Activated CD4-positive, alpha-beta memory T cell treated with anti-CD3 and anti-CD28 coated beads, Interleukin-2, amount 10 ng/mL, durations not matched to agents 7 days and 5 days (primary cell): ENCODE measurements at regions not wholly inside any gene's neighbourhood (a gene's known extent, or its start where the extent isn't known, plus 50 kb on each side); places are given as distances from the start of the nearest gene placed in this dataset.

ENCODE experiments used
- CTCF ChIA-PET: fragments of 350-600 bp; sonication (Branson Sonifier 250); formaldehyde crosslinking; loops from one replicate; lab custom pipeline; 2021; ENCODE audit warnings: antibody characterized with exemption, inconsistent platforms; lab: Charles Lee
- POLR2A ChIA-PET: fragments of 350-600 bp; sonication (Branson Sonifier 250); formaldehyde crosslinking; loops from one replicate; lab custom pipeline; 2021; ENCODE audit warnings: antibody characterized with exemption; lab: Charles Lee
- DNase-seq: peaks from one replicate; pipeline ENCODE4 v3.0.0-alpha.2; 2020
- H3K27ac Mint-ChIP-seq: one replicate; pipeline ENCODE4 v1.8.0; 2021; ENCODE audit warnings: mild to moderate bottlenecking, mixed read lengths
- H3K27me3 Mint-ChIP-seq: one replicate; pipeline ENCODE4 v1.8.0; 2021; ENCODE audit warnings: mixed read lengths
- H3K36me3 Mint-ChIP-seq: one replicate; pipeline ENCODE4 v1.8.0; 2021; ENCODE audit warnings: low read depth, mixed read lengths
- H3K4me1 Mint-ChIP-seq: one replicate; pipeline ENCODE4 v1.8.0; 2021; ENCODE audit warnings: mixed read lengths
- H3K4me3 Mint-ChIP-seq: one replicate; pipeline ENCODE4 v1.8.0; 2021; ENCODE audit warnings: mild to moderate bottlenecking, mixed read lengths
- H3K9me3 Mint-ChIP-seq: one replicate; pipeline ENCODE4 v1.8.0; 2021; ENCODE audit warnings: mixed read lengths

DNA sequence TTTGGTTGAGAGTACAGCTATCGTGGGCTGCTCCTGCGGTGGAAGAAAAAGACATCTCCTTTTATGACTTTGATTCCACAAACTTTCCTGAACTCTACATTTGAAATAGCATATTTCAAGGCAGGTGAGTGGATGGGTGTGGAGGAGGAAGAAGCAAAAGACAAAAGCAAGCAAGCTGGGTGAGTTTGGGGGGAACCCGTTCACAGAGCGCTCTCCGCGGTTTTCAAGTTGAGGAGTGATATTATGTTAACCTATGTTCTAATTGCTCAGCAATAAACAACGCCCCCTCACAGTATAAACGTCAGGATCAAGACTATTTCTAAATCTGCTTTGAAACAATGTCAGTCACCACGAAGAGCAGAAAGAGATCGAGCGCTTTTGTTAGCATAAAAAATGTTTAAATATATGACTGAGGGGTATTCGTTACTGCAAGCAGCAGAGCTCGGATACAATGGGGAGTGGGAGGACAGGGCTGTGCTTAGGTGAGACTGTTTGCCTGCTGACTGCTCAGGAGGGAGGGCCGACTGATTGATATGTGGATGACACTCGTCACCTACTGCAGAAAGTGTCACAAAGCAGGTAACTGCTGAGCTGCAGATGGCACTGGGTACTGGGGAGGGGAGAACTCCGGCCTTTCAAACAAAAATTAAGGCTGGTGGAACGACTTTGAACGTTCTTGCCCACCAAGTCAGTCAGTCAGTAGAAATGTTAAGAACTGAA, 236.5 kb downstream of the DRD1 start:
- no peak overlapping the region for H3K4me3 Mint-ChIP-seq
- ChIA-PET POLR2A (no interaction called here), CTCF (no interaction called here)
- no peak overlapping the region for H3K27ac Mint-ChIP-seq
- DNase-seq, result no peak
- no peaks in the 10 kb centered on the region for H3K9me3 Mint-ChIP-seq
- no peaks in the 10 kb centered on the region for H3K4me1 Mint-ChIP-seq
- no peaks in the 10 kb centered on the region for H3K36me3 Mint-ChIP-seq
- H3K27me3 Mint-ChIP-seq, result peaks cover 18% of the 10 kb centered on the region

DNA sequence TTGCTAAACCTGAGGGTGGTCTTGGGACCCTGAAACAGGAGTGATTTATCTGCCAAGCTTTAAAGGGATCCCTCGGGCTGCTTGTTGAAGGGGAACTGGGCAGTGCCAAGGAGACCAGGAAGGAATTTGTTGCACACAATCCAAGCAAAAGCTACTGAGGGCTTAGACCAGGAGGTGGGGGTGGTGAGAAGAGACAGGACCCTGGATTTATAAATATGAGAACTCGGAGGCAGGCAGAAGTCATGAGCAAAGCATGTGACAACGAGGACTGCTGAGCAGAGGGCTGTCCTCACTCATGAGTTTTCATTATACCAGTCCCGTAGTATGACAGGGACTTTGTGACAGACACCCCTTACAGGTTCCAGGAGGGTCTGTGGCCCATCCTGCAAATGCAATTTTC, 237.3 kb downstream of the DRD1 start:
- CTCF ChIA-PET, result no interaction called here
- Mint-ChIP-seq H3K27ac (no peak overlapping the region), H3K4me1 (no peaks in the 10 kb centered on the region), H3K4me3 (no peak overlapping the region), H3K36me3 (no peaks in the 10 kb centered on the region), H3K27me3 (peaks cover 18% of the 10 kb centered on the region), H3K9me3 (no peaks in the 10 kb centered on the region)
- POLR2A ChIA-PET, result no interaction called here
- DNase-seq, result no peak

DNA sequence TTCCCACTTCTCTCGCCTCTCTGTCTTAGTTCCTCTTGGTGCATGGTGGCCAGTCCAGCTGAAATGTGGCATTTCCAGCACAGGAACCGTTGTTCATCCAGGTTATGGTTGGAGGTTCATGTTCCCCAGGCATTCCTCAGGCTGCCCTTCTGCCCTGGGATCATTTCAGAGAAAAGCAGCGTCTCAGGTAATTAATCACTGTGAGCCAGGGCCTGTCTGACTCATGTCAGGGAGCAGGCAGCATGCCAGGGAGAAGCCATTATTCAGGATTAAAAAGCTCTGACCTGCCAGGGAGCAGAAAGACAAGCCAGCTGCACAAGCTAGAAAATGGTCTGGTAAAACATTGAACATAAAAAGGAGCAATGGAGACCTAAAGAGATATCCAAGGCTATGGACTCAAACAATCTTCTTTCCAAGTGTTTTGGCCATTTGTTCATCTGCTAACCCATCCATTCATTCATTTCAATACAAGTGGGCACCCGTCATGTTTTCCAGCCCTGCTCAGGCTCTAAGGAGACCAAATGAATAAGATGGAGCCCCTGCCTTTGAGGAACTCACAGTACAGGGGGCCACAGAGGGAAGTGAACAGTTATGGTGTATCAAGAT, 241.4 kb downstream of the DRD1 start:
- POLR2A ChIA-PET, result no interaction called here
- peaks cover 12% of the 10 kb centered on the region for H3K27me3 Mint-ChIP-seq

DNA sequence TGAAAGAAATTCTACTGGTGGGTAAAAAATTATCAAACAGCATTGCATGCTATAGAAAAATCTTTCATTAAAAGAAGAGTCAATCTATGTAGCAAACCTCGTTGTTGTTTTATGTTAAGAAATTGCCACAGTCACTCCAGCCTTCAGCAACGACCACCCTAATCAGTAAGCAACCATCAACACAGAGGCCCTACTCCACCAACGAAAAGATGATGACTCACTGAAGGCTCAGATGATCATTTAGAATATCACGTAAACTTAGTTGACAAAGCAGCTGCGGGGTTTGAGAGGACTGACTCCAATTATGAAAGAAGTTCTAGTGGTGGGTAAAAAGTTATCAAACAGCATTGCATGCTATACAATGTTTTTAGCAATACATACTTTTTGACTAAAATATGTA, 242.6 kb downstream of the DRD1 start:
- Mint-ChIP-seq H3K27ac (no peak overlapping the region), H3K9me3 (no peaks in the 10 kb centered on the region), H3K27me3 (peaks cover 9% of the 10 kb centered on the region), H3K4me1 (no peaks in the 10 kb centered on the region), H3K36me3 (no peaks in the 10 kb centered on the region), H3K4me3 (no peak overlapping the region)
- no peak for DNase-seq
- POLR2A ChIA-PET, result no interaction called here
- CTCF ChIA-PET, result no interaction called here

More for the DNA sequence above, 241.4 kb downstream of the DRD1 start:
- H3K9me3 Mint-ChIP-seq, result no peaks in the 10 kb centered on the region
- CTCF ChIA-PET, result no interaction called here
- no peak overlapping the region for H3K27ac Mint-ChIP-seq
- H3K4me1 Mint-ChIP-seq, result no peaks in the 10 kb centered on the region
- H3K4me3 Mint-ChIP-seq, result no peak overlapping the region
- DNase-seq, result no peak
- no peaks in the 10 kb centered on the region for H3K36me3 Mint-ChIP-seq

DNA sequence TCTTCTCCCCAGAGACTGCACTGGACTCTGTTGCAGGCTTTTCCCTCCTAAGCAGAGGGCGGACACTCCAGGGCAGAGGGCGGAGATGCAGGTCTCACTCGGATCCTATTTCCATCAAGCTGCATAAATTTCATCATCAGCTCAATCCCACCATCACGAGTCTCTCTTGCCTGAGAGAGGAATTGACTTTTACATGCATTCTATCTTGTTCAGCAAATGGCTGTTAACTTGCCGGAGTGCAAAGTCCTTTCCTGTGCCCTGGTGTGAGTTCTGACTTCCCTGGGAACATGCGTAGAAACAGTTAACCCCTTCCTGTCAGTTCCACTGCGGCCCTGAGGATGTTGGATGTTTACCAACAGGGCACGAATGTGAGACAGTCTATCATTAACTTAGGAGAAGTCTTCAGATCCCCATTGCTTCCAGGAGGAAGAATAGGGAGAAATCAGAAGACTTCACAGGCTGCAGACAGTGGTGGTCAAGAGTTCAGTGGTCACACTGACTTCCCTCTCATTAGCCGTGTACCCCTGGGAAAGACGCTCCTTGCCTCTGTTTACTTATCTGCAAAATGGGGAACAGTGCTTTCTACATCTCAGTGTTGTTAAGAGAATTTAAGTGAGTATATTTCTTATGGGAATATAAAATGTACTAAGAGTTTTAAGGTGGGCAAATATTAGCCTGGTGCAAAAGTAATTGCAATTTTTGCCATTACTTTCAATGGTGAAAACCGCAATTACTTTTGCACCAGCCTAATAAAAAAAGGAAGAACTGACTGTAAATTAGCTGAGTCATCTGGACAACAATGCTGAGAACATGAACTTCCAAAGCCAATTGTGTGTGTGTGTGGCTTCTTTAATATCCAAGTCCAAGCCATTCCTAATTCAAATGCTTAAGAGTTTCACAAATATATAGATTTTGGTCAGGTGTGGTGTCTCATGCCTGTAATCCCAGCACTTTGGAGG, 248.0 kb downstream of the DRD1 start:
- H3K4me1 Mint-ChIP-seq, result no peaks in the 10 kb centered on the region
- peaks cover 6% of the 10 kb centered on the region for H3K27me3 Mint-ChIP-seq
- POLR2A ChIA-PET, result no interaction called here
- H3K27ac Mint-ChIP-seq, result no peak overlapping the region
- CTCF ChIA-PET, result no interaction called here
- no peak for DNase-seq
- H3K9me3 Mint-ChIP-seq, result no peaks in the 10 kb centered on the region
- no peaks in the 10 kb centered on the region for H3K36me3 Mint-ChIP-seq
- H3K4me3 Mint-ChIP-seq, result no peak overlapping the region

DNA sequence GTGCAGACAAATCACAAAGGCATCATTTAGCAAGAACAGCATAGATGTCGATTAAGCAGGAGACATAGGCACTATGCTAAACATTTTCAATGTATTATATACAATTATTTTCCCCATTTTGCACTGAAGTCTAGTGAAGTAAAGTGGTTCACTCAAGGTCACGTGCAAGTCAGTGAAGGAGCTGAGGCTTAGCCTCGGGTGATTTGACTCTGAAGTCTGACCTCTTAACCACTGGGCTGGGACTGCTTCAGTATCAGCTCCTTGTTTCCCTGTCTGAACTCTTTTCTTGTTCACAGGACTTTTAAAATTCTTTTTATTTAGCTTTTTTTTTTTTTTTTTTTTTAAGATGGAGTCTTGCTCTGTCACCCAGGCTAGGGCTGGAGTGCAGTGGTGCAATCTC, 262.7 kb downstream of the DRD1 start:
- Mint-ChIP-seq H3K27ac (no peak overlapping the region), H3K4me3 (no peak overlapping the region), H3K36me3 (no peaks in the 10 kb centered on the region), H3K9me3 (no peaks in the 10 kb centered on the region), H3K4me1 (no peaks in the 10 kb centered on the region), H3K27me3 (peaks cover 2% of the 10 kb centered on the region)
- DNase-seq, result no peak
- ChIA-PET POLR2A (no interaction called here), CTCF (no interaction called here)

DNA sequence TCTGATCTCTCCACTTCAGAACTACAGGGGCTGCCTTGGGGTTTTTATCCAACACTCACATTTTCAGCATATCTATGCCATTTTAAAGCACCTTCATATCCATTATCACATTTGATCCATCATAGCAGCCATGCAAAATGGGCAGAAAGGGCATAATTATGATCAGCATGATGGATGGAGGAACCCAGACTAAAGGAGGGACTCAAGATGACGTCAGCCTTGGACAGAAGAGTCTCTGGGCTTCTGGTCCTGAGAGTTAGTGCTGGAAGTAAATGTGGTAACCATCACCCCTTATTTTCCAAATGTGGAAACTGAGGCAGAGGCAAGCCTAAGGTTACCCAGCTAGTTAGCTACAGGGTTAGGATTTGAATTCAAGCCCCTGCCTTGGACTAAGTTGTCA, 273.1 kb downstream of the DRD1 start:
- DNase-seq, result no peak
- POLR2A ChIA-PET, result no interaction called here
- H3K4me1 Mint-ChIP-seq, result no peaks in the 10 kb centered on the region
- no peaks in the 10 kb centered on the region for H3K36me3 Mint-ChIP-seq
- no peaks in the 10 kb centered on the region for H3K27me3 Mint-ChIP-seq
- no peak overlapping the region for H3K4me3 Mint-ChIP-seq
- H3K9me3 Mint-ChIP-seq, result no peaks in the 10 kb centered on the region
- H3K27ac Mint-ChIP-seq, result no peak overlapping the region
- CTCF ChIA-PET, result no interaction called here

DNA sequence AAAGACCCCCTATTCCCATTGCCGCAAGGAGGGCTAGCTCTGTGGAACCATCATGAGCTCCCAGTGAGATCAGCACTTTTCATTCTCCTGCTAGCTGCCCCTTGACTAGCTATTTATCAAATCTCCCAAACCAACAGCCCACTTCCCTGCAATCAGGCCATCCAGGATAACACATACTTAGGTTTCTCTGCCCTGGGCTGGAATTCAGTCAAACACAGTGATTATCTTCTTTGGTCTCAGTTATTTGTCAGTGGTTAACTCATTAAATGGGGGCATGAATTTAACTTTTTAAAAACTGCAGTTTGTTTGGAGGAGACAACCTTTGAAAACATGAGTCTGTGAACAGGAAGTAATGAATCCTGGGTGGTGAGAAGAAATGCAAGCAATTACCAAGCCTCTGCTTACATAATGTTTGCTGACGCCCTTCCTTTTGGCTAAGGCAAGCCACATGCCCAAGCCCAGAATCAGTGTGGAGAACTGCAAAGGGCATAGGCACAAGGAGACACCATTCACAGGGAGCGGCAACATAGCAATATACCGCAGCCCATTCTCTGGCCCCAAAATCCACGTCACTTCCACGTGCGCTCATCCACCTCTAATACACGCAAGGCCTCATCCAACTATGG, 275.0 kb downstream of the DRD1 start:
- H3K36me3 Mint-ChIP-seq, result no peaks in the 10 kb centered on the region
- no peaks in the 10 kb centered on the region for H3K9me3 Mint-ChIP-seq
- DNase-seq, result no peak
- H3K27me3 Mint-ChIP-seq, result no peaks in the 10 kb centered on the region
- no peak overlapping the region for H3K4me3 Mint-ChIP-seq
- CTCF ChIA-PET, result no interaction called here
- POLR2A ChIA-PET, result no interaction called here
- H3K27ac Mint-ChIP-seq, result no peak overlapping the region
- no peaks in the 10 kb centered on the region for H3K4me1 Mint-ChIP-seq

DNA sequence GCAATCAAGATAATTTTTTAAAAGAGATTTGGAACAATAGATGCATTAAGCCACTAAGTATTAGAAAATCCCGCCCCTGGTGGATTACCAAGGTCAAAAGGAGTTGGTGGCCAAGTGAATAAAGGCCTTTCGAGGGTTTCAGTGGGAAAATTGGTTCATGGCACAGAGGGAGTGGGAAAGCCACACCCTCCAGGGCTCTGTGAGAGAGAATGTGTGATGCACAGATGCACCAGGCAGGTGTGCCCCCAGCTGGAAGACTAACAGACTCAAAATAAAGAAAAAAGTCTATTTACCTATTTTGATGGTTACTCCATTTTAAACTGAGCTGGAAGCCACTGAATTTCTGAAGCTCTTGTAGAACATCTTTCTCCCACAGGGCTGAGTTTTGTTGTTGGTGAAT, 278.0 kb downstream of the DRD1 start:
- H3K27me3 Mint-ChIP-seq, result no peaks in the 10 kb centered on the region
- no peaks in the 10 kb centered on the region for H3K36me3 Mint-ChIP-seq
- ChIA-PET CTCF (no interaction called here), POLR2A (no interaction called here)
- H3K9me3 Mint-ChIP-seq, result no peaks in the 10 kb centered on the region
- no peak overlapping the region for H3K4me3 Mint-ChIP-seq
- no peak overlapping the region for H3K27ac Mint-ChIP-seq
- no peak for DNase-seq
- H3K4me1 Mint-ChIP-seq, result no peaks in the 10 kb centered on the region

DNA sequence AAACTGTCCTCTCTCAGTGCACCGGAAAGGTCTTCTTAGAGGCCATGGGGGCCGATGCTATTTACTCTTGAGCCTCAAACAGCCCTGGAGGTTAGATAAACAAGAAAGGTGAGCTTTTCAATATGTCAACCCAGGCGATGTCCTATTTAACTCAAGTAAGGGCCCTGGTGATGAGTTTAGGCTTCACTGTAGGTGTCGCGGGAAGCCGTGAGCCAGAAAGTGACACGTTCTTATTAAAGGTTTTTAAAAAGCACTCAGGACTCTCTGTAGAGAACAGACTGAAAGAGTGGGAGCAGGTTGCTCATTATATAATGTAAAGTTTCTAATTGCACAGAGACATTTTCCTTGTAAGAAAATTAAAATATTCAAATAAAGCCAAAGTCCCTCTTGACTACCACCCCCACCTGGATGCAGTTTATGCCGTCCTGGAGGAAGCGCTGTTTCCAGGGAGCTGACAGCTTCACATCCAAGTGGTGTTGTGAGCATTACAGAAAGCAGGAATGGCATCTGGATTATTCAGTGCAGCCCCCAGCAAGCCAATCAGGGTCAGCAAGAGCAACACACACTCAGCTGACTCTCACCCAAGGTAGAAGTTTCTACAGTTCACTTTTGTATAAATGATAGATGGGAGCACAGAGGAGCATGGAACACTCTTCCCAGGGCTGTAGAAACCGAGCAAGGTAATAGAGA, 280.3 kb downstream of the DRD1 start:
- Mint-ChIP-seq H3K4me1 (no peaks in the 10 kb centered on the region), H3K4me3 (no peak overlapping the region)
- CTCF ChIA-PET, result no interaction called here

DNA sequence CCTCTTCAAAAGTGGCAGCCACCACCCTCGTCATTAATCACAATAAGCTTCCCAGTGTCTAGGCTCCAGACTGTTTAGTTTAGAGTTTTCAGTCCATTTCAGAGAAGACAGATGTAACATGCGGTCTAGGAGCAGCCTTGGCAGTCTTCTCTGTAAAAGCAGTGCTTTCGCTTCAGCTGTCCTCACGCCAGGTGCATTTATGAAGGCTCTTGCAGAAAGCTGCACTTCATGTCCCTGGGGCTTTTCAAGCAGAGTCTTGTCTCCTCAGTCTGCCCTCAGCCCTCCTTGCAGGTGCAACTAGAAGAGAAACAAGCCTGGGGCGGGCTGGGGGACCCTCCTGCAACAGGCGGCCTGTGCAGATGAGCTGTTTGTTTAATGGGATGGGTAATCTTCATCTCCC, 281.9 kb downstream of the DRD1 start:
- ChIA-PET POLR2A (no interaction called here), CTCF (no interaction called here)
- H3K4me1 Mint-ChIP-seq, result no peaks in the 10 kb centered on the region
- H3K9me3 Mint-ChIP-seq, result no peaks in the 10 kb centered on the region
- H3K4me3 Mint-ChIP-seq, result no peak overlapping the region
- no peak overlapping the region for H3K27ac Mint-ChIP-seq
- H3K36me3 Mint-ChIP-seq, result no peaks in the 10 kb centered on the region
- H3K27me3 Mint-ChIP-seq, result no peaks in the 10 kb centered on the region
- no peak for DNase-seq

More for the DNA sequence above, 280.3 kb downstream of the DRD1 start:
- no peak for DNase-seq
- no peak overlapping the region for H3K27ac Mint-ChIP-seq
- no peaks in the 10 kb centered on the region for H3K9me3 Mint-ChIP-seq
- H3K27me3 Mint-ChIP-seq, result no peaks in the 10 kb centered on the region
- H3K36me3 Mint-ChIP-seq, result no peaks in the 10 kb centered on the region
- POLR2A ChIA-PET, result no interaction called here

DNA sequence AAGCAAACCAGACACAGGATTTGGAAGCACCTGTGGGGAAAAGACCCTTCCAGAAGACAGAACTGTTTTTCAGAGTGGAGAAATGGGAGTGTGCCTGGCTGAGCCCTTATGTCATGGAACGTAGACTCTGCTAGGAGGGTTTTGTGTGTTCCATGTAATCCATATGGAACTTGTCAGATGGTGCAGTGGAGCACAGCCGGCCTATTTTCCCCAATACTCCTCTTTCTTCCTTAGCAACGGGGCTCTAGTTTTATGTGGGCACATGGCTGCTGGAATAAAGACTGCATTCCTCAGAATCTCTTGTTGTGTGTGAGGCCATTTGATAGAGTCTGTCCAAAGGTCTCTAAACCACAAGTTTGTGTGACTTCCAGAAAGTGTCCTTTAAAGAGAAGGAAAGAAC, 284.0 kb downstream of the DRD1 start:
- Mint-ChIP-seq H3K36me3 (no peaks in the 10 kb centered on the region), H3K4me1 (no peaks in the 10 kb centered on the region), H3K9me3 (no peaks in the 10 kb centered on the region), H3K27me3 (no peaks in the 10 kb centered on the region), H3K27ac (no peak overlapping the region), H3K4me3 (no peak overlapping the region)
- CTCF ChIA-PET, result no interaction called here
- POLR2A ChIA-PET, result no interaction called here
- no peak for DNase-seq
